Astrocyte (in vitro differentiated cells and primary cell): ENCODE measurements at regions not wholly inside any gene's neighbourhood (a gene's known extent, or its start where the extent isn't known, plus 50 kb on each side); places are given as distances from the start of the nearest gene placed in this dataset.

ENCODE experiments used
- DNase-seq: peaks from one replicate; pipeline ENCODE4 v3.0.0-alpha.2; 2010; ENCODE audit warnings: low read depth
- FAIRE-seq: peaks from 2 replicates; lab custom pipeline; 2011; peaks lifted over from hg19 to GRCh38; lab: Jason Lieb, UNC
- H2AFZ ChIP-seq: 2 replicates; pipeline ENCODE4 v1.6.0; 2012; ENCODE audit warnings: low read depth, low read length, inconsistent platforms
- H3K27ac ChIP-seq: 2 replicates; pipeline ENCODE4 v1.5.1; 2011; ENCODE audit warnings: low read depth, low read length, inconsistent platforms
- H3K27me3 ChIP-seq: 2 replicates; pipeline ENCODE4 v1.6.0; 2011; ENCODE audit warnings: low read length, inconsistent platforms; ENCODE audit not compliant: insufficient read depth
- H3K36me3 ChIP-seq: 2 replicates; pipeline ENCODE4 v1.5.1; 2011; ENCODE audit warnings: low read length, inconsistent platforms; ENCODE audit not compliant: insufficient read depth
- H3K4me1 ChIP-seq: 2 replicates; pipeline ENCODE4 v1.5.1; 2011; ENCODE audit warnings: low read length, inconsistent platforms; ENCODE audit not compliant: insufficient read depth
- H3K4me2 ChIP-seq: 2 replicates; pipeline ENCODE4 v1.6.0; 2012; ENCODE audit warnings: low read length, inconsistent platforms
- H3K4me3 ChIP-seq: 2 replicates; pipeline ENCODE4 v1.5.1; 2011; ENCODE audit warnings: low read depth, mild to moderate bottlenecking, low read length, inconsistent platforms; ENCODE audit not compliant: insufficient read depth
- H3K79me2 ChIP-seq: 2 replicates; pipeline ENCODE4 v1.6.0; 2012; ENCODE audit warnings: mild to moderate bottlenecking, low read length, inconsistent platforms; ENCODE audit not compliant: insufficient read depth
- H3K9ac ChIP-seq: 2 replicates; pipeline ENCODE4 v1.6.0; 2012; ENCODE audit warnings: mild to moderate bottlenecking, low read length, inconsistent platforms
- H3K9me3 ChIP-seq: 2 replicates; pipeline ENCODE4 v1.5.1; 2012; ENCODE audit warnings: low read depth, mild to moderate bottlenecking, low read length, inconsistent platforms; ENCODE audit not compliant: insufficient read depth
- H4K20me1 ChIP-seq: 2 replicates; pipeline ENCODE4 v1.6.0; 2012; ENCODE audit warnings: low read length, inconsistent platforms; ENCODE audit not compliant: insufficient read depth
- H3K27ac Mint-ChIP-seq: one replicate; pipeline ENCODE4 v1.8.0; 2021; ENCODE audit warnings: mild to moderate bottlenecking, mixed read lengths; ENCODE audit not compliant: unreplicated experiment
- H3K27me3 Mint-ChIP-seq: one replicate; pipeline ENCODE4 v1.8.0; 2021; ENCODE audit warnings: low read depth, mixed read lengths; ENCODE audit not compliant: unreplicated experiment
- H3K36me3 Mint-ChIP-seq: one replicate; pipeline ENCODE4 v1.8.0; 2021; ENCODE audit warnings: low read depth, mixed read lengths; ENCODE audit not compliant: unreplicated experiment
- H3K4me1 Mint-ChIP-seq: one replicate; pipeline ENCODE4 v1.8.0; 2021; ENCODE audit warnings: low read depth, mixed read lengths; ENCODE audit not compliant: unreplicated experiment
- H3K4me3 Mint-ChIP-seq: one replicate; pipeline ENCODE4 v1.8.0; 2021; ENCODE audit warnings: mild to moderate bottlenecking, moderate library complexity, mixed read lengths; ENCODE audit not compliant: unreplicated experiment
- H3K9me3 Mint-ChIP-seq: one replicate; pipeline ENCODE4 v1.8.0; 2021; ENCODE audit warnings: mild to moderate bottlenecking, mixed read lengths; ENCODE audit not compliant: unreplicated experiment
- EZH2 ChIP-seq: IDR thresholded peaks from 2 replicates; pipeline ENCODE4 v1.6.1; 2012; ENCODE audit warnings: mild to moderate bottlenecking, low read length, inconsistent platforms; ENCODE audit not compliant: insufficient read depth
- TF ChIP-seq, protein P1 (sequence below): IDR thresholded peaks from 2 replicates; pipeline ENCODE4 v1.5.1; 2011; ENCODE audit warnings: low read depth, mild to moderate bottlenecking, inconsistent platforms, low read length, moderate library complexity; ENCODE audit not compliant: insufficient read depth

DNA sequence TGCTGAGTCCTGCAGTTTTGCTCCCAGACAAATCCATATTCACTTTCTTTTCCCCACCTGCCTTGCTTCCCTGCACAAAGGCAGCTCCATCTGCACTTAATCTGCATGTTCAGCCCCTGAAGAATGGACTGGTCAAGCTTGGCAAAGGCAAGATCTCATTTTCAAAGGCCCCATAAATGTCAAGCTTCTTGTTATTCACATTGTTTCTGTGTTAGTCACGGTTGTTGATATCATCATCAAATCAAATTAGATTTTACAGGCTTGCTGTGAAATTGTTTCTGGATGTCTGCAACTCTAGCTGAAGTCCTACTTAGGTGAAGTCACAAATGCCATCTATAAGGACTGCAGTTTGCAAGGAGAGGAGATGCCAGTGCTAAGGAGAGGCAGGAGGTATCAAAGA is 91.0 kb downstream of the GPAM start:
- Mint-ChIP-seq H3K27ac (no peak overlapping the region), H3K27me3 (peaks cover 10% of the 10 kb centered on the region), H3K9me3 (peaks cover 1% of the 10 kb centered on the region), H3K4me3 (no peak overlapping the region), H3K36me3 (no peaks in the 10 kb centered on the region), H3K4me1 (no peaks in the 10 kb centered on the region)
- Histone ChIP-seq H3K36me3 (no peaks in the 10 kb centered on the region), H3K27ac (no peak overlapping the region), H3K27me3 (no peaks in the 10 kb centered on the region), H3K79me2 (no peaks in the 10 kb centered on the region), H3K4me2 (no peak overlapping the region), H3K4me3 (no peak overlapping the region), H4K20me1 (no peaks in the 10 kb centered on the region), H2AFZ (no peak overlapping the region), H3K9ac (no peak overlapping the region), H3K4me1 (no peaks in the 10 kb centered on the region), H3K9me3 (peaks cover 5% of the 10 kb centered on the region)
- no peak for TF ChIP-seq EZH2
- TF ChIP-seq, protein P1, sequence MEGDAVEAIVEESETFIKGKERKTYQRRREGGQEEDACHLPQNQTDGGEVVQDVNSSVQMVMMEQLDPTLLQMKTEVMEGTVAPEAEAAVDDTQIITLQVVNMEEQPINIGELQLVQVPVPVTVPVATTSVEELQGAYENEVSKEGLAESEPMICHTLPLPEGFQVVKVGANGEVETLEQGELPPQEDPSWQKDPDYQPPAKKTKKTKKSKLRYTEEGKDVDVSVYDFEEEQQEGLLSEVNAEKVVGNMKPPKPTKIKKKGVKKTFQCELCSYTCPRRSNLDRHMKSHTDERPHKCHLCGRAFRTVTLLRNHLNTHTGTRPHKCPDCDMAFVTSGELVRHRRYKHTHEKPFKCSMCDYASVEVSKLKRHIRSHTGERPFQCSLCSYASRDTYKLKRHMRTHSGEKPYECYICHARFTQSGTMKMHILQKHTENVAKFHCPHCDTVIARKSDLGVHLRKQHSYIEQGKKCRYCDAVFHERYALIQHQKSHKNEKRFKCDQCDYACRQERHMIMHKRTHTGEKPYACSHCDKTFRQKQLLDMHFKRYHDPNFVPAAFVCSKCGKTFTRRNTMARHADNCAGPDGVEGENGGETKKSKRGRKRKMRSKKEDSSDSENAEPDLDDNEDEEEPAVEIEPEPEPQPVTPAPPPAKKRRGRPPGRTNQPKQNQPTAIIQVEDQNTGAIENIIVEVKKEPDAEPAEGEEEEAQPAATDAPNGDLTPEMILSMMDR: no peak
- FAIRE-seq (no peak), DNase-seq (no peak)

DNA sequence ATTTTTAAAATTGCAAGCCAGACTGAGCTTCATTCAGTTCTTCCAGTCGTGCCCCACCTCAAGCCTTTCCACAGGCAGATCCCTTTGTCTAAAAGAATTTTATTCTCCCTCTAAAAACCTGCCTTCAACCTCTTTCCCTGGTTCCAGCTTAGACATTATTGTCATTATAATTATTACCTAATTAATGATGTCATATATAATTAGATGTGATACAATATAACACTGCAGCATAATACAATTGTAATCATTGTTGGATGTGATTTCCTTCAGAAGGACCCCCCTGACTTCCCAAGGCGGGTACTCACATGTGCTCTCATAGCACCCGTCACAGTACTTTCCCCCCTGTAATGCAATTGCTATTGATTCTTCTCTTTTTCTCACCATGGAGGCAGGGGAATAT is 88.6 kb downstream of the GPAM start:
- no peak overlapping the region for H3K4me3 Mint-ChIP-seq
- Histone ChIP-seq H3K27me3 (no peaks in the 10 kb centered on the region), H3K4me2 (no peak overlapping the region), H3K79me2 (no peaks in the 10 kb centered on the region), H3K27ac (no peak overlapping the region), H3K9ac (no peak overlapping the region), H4K20me1 (no peaks in the 10 kb centered on the region), H3K9me3 (peaks cover 5% of the 10 kb centered on the region), H3K4me1 (no peaks in the 10 kb centered on the region), H2AFZ (no peak overlapping the region), H3K4me3 (no peak overlapping the region), H3K36me3 (no peaks in the 10 kb centered on the region)
- peaks cover 1% of the 10 kb centered on the region for H3K9me3 Mint-ChIP-seq
- peaks cover 6% of the 10 kb centered on the region for H3K27me3 Mint-ChIP-seq
- no peak for DNase-seq
- TF ChIP-seq, protein P1: no peak
- TF ChIP-seq EZH2: no peak
- no peaks in the 10 kb centered on the region for H3K4me1 Mint-ChIP-seq
- H3K36me3 Mint-ChIP-seq: no peaks in the 10 kb centered on the region
- H3K27ac Mint-ChIP-seq: no peak overlapping the region
- no peak for FAIRE-seq

DNA sequence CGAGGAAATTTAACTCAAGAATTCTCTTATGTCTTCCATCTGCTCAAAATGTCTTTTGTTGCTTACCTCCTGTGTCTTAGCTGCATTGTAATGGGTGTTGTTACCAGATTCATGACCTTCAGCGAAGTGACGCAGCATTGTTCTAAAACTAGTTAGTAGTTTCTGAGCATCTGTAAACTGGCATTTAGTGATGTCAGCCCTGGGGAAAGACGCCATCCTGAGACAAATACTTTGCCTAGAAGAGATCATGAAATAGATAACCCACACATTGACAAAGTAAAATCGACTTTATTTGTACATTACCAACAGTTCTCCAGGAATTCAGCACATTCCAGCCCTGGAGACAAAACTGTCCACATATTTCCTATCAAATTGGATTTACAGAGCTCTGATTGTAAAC is 87.8 kb downstream of the GPAM start:
- peaks cover 5% of the 10 kb centered on the region for H3K9me3 ChIP-seq
- Mint-ChIP-seq H3K27me3 (peaks cover 6% of the 10 kb centered on the region), H3K4me3 (no peak overlapping the region), H3K36me3 (no peaks in the 10 kb centered on the region), H3K27ac (no peak overlapping the region), H3K4me1 (no peaks in the 10 kb centered on the region), H3K9me3 (peaks cover 4% of the 10 kb centered on the region)
- no peak overlapping the region for H3K27ac ChIP-seq
- DNase-seq (no peak), FAIRE-seq (no peak)
- no peak overlapping the region for H3K4me3 ChIP-seq
- no peaks in the 10 kb centered on the region for H4K20me1 ChIP-seq
- no peak overlapping the region for H3K4me2 ChIP-seq
- no peak overlapping the region for H2AFZ ChIP-seq
- no peak for TF ChIP-seq EZH2
- TF ChIP-seq, protein P1: no peak
- H3K79me2 ChIP-seq: no peaks in the 10 kb centered on the region
- no peaks in the 10 kb centered on the region for H3K4me1 ChIP-seq
- H3K27me3 ChIP-seq: no peaks in the 10 kb centered on the region
- H3K9ac ChIP-seq: no peak overlapping the region
- H3K36me3 ChIP-seq: no peaks in the 10 kb centered on the region
